ENCODE measurements at regions not wholly inside any gene's neighbourhood (a gene's known extent, or its start where the extent isn't known, plus 50 kb on each side); places are given as distances from the start of the nearest gene placed in this dataset.

- TF ChIP-seq, protein P1, sequence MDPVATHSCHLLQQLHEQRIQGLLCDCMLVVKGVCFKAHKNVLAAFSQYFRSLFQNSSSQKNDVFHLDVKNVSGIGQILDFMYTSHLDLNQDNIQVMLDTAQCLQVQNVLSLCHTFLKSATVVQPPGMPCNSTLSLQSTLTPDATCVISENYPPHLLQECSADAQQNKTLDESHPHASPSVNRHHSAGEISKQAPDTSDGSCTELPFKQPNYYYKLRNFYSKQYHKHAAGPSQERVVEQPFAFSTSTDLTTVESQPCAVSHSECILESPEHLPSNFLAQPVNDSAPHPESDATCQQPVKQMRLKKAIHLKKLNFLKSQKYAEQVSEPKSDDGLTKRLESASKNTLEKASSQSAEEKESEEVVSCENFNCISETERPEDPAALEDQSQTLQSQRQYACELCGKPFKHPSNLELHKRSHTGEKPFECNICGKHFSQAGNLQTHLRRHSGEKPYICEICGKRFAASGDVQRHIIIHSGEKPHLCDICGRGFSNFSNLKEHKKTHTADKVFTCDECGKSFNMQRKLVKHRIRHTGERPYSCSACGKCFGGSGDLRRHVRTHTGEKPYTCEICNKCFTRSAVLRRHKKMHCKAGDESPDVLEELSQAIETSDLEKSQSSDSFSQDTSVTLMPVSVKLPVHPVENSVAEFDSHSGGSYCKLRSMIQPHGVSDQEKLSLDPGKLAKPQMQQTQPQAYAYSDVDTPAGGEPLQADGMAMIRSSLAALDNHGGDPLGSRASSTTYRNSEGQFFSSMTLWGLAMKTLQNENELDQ (CRISPR knock-in tag; IDR thresholded peaks at IDR 0.05; ENCODE audit: borderline replicate concordance): no peak
- no peak for TF ChIP-seq HNRNPL (IDR thresholded peaks at IDR 0.05; ENCODE audit: low read depth, low read length)
- peak; percentile 82 for TF ChIP-seq JUND (IDR thresholded peaks at IDR 0.05; ENCODE audit: borderline replicate concordance, low read depth, low read length)
- peak; percentile 86; the same call in 2 of the 3 replicates for TF ChIP-seq JUND (tag; IDR thresholded peaks at IDR 0.05; ENCODE audit: borderline replicate concordance, low read depth, low read length)
- no peak for TF ChIP-seq ZNF140 (CRISPR knock-in tag; IDR thresholded peaks at IDR 0.05)
- TF ChIP-seq FOXJ2 (tag; IDR thresholded peaks at IDR 0.05): no peak; the same call in none of the 2 replicates
- TF ChIP-seq, protein P2, sequence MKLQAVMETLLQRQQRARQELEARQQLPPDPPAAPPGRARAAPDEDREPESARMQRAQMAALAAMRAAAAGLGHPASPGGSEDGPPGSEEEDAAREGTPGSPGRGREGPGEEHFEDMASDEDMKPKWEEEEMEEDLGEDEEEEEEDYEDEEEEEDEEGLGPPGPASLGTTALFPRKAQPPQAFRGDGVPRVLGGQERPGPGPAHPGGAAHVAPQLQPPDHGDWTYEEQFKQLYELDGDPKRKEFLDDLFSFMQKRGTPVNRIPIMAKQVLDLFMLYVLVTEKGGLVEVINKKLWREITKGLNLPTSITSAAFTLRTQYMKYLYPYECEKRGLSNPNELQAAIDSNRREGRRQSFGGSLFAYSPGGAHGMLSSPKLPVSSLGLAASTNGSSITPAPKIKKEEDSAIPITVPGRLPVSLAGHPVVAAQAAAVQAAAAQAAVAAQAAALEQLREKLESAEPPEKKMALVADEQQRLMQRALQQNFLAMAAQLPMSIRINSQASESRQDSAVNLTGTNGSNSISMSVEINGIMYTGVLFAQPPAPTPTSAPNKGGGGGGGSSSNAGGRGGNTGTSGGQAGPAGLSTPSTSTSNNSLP (IDR thresholded peaks at IDR 0.05; ENCODE audit: borderline replicate concordance, low read depth, low read length): no peak; the same call in 1 of the 2 replicates
- no peak for TF ChIP-seq HDGF (IDR thresholded peaks at IDR 0.05)
- TF ChIP-seq TAF9B (IDR thresholded peaks at IDR 0.05; ENCODE audit: partially characterized antibody): peak; percentile 25
- no peak for TF ChIP-seq HIVEP1 (CRISPR knock-in tag; IDR thresholded peaks at IDR 0.05)
- no peak for TF ChIP-seq ARHGAP35 (IDR thresholded peaks at IDR 0.05; ENCODE audit: partially characterized antibody)
- TF ChIP-seq ETV1 (tag; conservative IDR thresholded peaks at IDR 0.05; ENCODE audit: low read depth): no peak
- TF ChIP-seq SMARCC2 (IDR thresholded peaks at IDR 0.05; ENCODE audit: low read depth): peak; percentile 76; the same call in 1 of the 2 replicates
- TF ChIP-seq, protein P3, sequence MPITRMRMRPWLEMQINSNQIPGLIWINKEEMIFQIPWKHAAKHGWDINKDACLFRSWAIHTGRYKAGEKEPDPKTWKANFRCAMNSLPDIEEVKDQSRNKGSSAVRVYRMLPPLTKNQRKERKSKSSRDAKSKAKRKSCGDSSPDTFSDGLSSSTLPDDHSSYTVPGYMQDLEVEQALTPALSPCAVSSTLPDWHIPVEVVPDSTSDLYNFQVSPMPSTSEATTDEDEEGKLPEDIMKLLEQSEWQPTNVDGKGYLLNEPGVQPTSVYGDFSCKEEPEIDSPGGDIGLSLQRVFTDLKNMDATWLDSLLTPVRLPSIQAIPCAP (CRISPR knock-in tag; IDR thresholded peaks at IDR 0.05; ENCODE audit: borderline replicate concordance): no peak
- no peak for TF ChIP-seq ZNF347 (CRISPR knock-in tag; IDR thresholded peaks at IDR 0.05; ENCODE audit: low read depth)
- TF ChIP-seq BRF1 (IDR thresholded peaks at IDR 0.05; ENCODE audit: borderline replicate concordance, extremely low read depth, insufficient read length): no peak
- no peak for TF ChIP-seq ZBTB43 (CRISPR knock-in tag; IDR thresholded peaks at IDR 0.05)
- TF ChIP-seq, protein P4, sequence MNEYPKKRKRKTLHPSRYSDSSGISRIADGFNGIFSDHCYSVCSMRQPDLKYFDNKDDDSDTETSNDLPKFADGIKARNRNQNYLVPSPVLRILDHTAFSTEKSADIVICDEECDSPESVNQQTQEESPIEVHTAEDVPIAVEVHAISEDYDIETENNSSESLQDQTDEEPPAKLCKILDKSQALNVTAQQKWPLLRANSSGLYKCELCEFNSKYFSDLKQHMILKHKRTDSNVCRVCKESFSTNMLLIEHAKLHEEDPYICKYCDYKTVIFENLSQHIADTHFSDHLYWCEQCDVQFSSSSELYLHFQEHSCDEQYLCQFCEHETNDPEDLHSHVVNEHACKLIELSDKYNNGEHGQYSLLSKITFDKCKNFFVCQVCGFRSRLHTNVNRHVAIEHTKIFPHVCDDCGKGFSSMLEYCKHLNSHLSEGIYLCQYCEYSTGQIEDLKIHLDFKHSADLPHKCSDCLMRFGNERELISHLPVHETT (CRISPR knock-in tag; conservative IDR thresholded peaks at IDR 0.05 in 1 of 2, IDR thresholded peaks at IDR 0.05 in 1 of 2): peak in 1 of 2 experiments; percentile 82; a peak in 2 of 4 replicates
- no peak for TF ChIP-seq ZNF12 (CRISPR knock-in tag; IDR thresholded peaks at IDR 0.05)
- peak; percentile 83 for TF ChIP-seq DPF2 (IDR thresholded peaks at IDR 0.05)
These were observed 236.0 kb upstream of the ECI2 start (continued) for GRCh38 chr6:4371207-4371921.

Measured in K562 (cell line).